ENCODE measurements at regions not wholly inside any gene's neighbourhood (a gene's known extent, or its start where the extent isn't known, plus 50 kb on each side); places are given as distances from the start of the nearest gene placed in this dataset.

GRCh38 chr14:104361101-104361591, 218.4 kb upstream of the C14orf180 start:
- no peak for DNase-seq (ENCODE audit: low read depth)
- TF ChIP-seq CTCF (IDR thresholded peaks at IDR 0.05; ENCODE audit: insufficient read depth, low read depth, low read length, missing control alignments) = no peak
- no peak overlapping the region for H3K4me3 ChIP-seq (ENCODE audit: low read length)

- DNase-seq (ENCODE audit: low read depth) = no peak
- TF ChIP-seq CTCF (IDR thresholded peaks at IDR 0.05; ENCODE audit: insufficient read depth, low read depth, low read length, missing control alignments) = no peak
- H3K4me3 ChIP-seq (ENCODE audit: low read length) = no peak overlapping the region
These were observed 217.5 kb upstream of the C14orf180 start for GRCh38 chr14:104361921-104362681.

DNA sequence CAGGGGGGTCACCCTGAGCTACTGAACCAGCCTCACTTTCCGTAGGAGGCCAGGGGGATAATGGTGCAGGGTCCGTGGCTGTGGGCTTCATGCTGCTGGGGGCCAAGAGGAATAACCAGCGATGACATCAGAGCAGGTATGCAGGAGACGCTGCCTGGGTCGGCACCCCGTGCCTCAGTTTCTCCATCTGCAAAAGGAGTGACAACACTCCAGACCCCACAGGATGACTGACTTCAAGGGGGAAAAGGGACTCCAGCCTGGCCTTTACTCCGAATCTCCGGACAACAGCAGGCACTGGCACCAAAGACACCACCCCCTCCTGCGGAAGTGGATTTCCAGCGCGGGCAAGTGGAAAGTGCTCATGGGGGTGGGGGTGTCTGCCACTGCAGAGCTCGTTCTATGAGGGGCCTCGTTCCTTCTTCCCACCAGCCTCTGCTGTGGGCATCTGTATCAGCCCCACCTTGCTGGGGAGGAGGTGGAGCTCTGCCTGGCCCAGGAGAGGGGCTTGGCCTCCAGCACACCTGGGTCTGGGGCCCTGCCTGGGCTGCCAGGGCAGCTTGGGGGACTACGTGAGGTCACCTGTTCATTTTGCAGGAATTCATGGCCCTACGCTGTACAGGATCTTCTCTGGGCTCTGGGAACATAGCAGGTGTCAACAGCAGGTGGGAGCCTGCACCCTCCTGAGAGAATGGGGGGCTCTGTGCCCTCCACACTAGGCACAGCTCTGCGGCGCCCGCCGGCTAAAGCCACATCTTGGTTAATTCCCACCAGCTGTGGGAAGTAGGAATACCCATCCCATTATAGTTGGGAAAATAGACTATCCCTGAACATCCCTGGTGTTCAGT, 216.6 kb upstream of the C14orf180 start:
- DNase-seq (ENCODE audit: low read depth) = no peak
- TF ChIP-seq CTCF (IDR thresholded peaks at IDR 0.05; ENCODE audit: insufficient read depth, low read depth, low read length, missing control alignments) = no peak
- no peak overlapping the region for H3K4me3 ChIP-seq (ENCODE audit: low read length)

GRCh38 chr14:104363891-104364760, 215.4 kb upstream of the C14orf180 start:
- no peak for TF ChIP-seq CTCF (IDR thresholded peaks at IDR 0.05; ENCODE audit: insufficient read depth, low read depth, low read length, missing control alignments)
- H3K4me3 ChIP-seq (ENCODE audit: low read length) = no peak overlapping the region
- no peak for DNase-seq (ENCODE audit: low read depth)

GRCh38 chr14:104364830-104365229, 214.7 kb upstream of the C14orf180 start:
- no peak overlapping the region for H3K4me3 ChIP-seq (ENCODE audit: low read length)
- DNase-seq (ENCODE audit: low read depth) = no peak
- TF ChIP-seq CTCF (IDR thresholded peaks at IDR 0.05; ENCODE audit: insufficient read depth, low read depth, low read length, missing control alignments) = no peak
